ENCODE measurements at regions not wholly inside any gene's neighbourhood (a gene's known extent, or its start where the extent isn't known, plus 50 kb on each side); places are given as distances from the start of the nearest gene placed in this dataset.
"Not testable (repeated sequence)": the region's sequence is repeated elsewhere in the genome, so short reads cannot be mapped to it uniquely, and the experiment has no call there.

- not testable (repeated sequence) for DNase-seq
Observed at GRCh38 chr16:29294400-29294933, 112.0 kb downstream of the NPIPB11 start.

GRCh38 chr16:29293545-29293944, 113.0 kb downstream of the NPIPB11 start:
- not testable (repeated sequence) for DNase-seq

DNA sequence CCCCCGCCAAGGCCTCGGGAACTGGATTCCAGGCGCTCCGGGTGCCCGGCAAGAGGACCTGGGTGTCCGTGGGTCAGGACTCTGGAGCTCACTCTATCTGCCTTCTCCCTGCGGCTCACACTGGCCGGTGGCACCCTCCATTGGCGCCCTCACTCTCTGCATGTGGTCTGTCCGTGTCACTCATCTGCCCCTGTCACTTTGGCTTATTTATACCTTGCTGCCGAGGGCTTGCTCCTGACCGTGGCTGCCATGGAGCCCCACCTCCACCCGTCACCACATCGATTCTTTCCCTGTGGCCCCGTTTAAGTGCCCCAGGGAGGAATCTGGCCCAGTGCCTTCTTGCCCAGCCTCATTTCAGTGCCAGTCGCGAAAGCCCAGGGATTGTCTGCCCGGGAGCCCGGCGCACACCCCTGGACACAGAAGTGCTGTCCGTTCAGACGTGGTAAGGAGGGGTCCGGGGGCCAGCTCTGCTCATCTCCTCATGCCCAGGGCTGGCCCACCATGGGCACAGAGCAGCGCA, 113.5 kb downstream of the NPIPB11 start:
- not testable (repeated sequence) for DNase-seq

DNA sequence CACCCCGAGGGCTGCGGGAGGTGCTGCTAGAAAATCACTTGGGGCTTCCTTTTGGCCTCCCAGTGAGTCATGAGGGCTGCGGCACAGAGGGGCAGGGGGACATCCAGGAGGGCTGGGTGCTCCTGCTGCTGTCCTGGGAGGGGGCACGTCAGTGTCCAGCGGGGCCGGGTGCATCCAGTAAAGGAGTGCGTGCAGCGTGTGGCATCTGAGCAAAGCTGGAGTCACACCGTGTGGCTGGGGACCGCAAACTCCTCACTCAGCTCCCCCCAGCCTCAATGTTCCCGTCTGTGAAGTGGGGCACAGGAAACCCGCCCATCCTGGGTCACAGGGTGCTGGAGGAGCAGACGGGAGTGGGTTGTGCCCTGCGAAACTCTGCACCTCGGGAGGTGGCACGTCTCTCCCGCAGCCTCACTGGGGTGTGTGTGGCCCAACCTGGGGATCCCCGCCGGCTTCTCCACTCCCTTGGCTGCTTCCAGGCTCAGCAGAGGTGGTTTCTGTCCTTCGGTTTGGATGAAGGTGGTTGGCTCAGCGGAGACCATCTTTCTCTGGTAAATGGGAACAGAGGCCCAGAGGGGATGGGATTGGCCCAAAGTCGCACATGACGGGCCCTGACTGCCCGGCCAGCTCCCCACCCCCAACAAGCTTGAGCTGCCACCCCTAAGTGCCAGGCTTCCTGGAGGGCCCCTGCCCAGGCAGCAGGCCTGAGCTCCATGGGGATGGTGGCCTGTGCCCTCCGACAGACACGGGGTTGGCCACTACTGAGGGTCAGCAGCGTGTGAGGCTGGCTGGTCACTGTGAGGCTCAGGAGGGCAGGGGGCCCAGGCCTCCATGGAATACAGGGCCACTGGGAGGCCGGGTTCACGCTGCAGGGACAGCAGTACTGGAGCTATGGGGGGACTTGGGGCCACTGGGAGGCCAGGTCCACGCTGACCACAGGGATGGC, 114.9 kb downstream of the NPIPB11 start:
- DNase-seq: not testable (repeated sequence)

- no peak for DNase-seq
Observed at GRCh38 chr16:29290631-29291247, 115.8 kb downstream of the NPIPB11 start.

DNA sequence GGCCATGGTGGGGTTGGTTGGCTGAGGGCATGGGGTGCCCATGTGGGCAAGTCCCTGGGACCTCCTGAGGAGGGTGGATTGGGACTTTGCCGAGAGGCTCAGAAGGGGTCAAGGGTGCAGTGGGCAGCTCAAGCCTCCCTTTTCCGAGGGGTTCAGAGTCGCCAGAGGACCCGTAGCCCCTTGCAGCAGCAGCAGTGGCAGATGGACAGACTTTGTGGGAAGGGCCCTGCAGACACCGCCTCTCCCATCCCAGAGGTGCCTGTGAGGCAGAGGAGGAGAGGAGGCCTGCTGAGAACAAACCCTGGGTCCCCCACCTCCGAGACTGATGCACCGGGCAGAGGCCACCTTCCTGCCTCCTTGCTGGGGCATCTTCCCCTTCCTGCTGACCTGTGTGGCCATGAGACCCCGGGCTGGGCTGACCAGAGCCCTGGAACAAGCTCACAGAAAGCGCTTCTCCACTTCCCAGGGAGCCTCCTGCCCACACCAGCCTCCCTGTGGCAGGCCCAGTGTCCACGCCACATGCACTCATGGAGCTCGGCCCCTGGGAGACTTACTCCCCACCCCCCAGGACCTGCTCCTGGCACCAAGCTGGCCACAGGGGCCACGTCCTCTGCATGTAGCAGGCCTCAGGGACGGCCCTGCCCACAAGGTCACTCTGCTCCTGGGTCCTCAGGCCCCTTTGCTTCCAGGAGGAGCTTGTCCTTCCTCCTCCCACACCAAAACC, 116.8 kb downstream of the NPIPB11 start:
- DNase-seq: not testable (repeated sequence)

DNA sequence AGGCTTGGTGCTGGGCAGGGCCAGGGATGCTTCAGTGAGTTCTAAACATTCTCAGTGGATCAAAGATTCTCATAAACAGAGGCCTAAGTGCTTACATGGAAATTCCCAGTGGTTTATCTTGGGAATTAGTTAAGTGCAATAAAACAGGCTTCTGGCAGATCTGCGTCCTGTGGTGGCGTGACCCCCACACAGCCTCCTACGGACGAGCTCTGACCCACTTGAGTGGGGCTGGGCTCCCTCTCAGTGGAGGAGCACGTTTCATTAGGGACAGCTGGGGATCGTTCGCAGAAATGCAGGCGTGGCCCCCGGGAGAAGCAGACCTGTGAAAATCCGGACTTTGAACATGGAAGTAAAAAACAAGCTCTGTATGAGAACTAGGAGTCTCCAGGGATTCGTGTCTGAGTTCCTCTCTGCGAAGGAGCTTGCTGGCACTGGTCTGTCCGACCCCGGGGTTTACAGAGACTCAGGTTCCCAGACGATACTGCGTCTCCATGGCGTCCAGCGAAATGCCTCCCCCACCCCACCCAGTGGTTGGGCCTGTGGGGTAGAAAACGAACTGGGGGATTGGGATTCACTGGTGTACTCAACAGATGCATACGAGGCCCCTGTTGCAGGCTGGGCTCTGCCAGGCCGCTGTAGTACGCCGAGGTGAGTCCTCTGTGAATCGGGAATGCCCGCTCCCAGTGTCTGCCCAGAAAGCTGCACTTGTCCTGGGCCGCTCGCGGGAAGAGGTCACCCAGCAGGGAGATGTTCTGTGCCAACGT, 117.6 kb downstream of the NPIPB11 start:
- not testable (repeated sequence) for DNase-seq

- DNase-seq: not testable (repeated sequence)
Observed at GRCh38 chr16:29287871-29288535, 118.5 kb downstream of the NPIPB11 start.

DNA sequence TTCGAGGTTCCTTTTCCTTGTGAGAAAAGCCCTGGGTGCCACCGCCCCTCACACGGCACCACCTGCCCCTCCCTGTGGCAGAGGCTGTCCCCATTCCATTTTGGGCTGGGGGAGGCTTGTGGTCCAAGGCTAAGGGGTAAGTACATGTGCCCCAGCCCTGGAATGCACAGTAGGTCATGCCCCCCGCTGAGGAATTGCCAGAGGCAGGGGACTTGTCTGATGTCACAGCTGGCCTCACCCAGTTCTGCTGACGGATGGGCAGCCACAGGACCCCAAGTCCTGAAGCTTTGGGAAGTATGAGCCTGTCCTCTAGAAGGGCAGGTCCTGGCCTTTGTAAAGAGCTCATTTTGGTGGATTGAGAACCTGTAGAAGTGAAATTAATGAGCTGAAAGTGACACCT, 119.3 kb downstream of the NPIPB11 start:
- not testable (repeated sequence) for DNase-seq

DNA sequence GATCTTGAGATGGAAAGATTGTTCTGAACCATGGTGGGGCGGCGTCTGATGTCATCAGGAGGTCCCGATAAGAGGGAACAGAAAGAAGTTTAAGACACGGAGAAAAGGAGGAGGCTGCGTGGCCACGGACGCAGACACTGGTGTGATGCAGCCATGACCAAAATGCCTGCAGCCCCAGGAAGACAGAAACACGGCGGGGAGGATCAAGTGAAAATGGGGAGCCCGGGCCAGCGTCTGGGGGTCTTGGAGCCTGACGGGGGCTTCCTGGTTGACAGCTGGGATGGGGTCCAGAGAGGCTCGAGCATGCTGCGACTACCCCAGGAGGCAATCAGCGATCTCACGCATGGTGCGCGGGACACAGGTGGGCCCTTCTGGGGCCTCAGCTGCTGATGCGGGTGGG, 119.7 kb downstream of the NPIPB11 start:
- DNase-seq: not testable (repeated sequence)

- not testable (repeated sequence) for DNase-seq
Observed at GRCh38 chr16:29286161-29286560, 120.3 kb downstream of the NPIPB11 start.

- DNase-seq: not testable (repeated sequence)
Observed at GRCh38 chr16:29285151-29285885, 121.2 kb downstream of the NPIPB11 start.

DNA sequence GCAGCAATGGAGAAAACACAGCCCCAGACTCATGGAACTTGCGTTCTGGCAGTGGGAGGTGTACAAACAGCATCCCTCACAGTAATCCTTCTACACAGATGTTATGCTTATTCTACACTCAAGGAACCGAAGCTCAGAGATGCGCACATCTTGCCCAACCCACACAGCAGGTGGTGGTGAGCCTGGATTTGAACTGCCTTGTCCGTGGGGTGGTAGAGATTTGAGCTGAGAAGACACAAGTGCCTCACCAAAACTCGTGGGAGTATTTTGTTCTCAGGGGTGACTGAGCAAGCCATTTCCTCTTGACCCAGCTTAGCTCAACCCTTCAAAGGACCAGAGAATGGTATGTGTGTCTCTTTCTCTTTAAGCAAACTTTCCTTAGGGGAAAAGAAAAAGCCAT, 121.8 kb downstream of the NPIPB11 start:
- not testable (repeated sequence) for DNase-seq

GRCh38 chr16:29284159-29284558, 122.4 kb downstream of the NPIPB11 start:
- DNase-seq: not testable (repeated sequence)

DNA sequence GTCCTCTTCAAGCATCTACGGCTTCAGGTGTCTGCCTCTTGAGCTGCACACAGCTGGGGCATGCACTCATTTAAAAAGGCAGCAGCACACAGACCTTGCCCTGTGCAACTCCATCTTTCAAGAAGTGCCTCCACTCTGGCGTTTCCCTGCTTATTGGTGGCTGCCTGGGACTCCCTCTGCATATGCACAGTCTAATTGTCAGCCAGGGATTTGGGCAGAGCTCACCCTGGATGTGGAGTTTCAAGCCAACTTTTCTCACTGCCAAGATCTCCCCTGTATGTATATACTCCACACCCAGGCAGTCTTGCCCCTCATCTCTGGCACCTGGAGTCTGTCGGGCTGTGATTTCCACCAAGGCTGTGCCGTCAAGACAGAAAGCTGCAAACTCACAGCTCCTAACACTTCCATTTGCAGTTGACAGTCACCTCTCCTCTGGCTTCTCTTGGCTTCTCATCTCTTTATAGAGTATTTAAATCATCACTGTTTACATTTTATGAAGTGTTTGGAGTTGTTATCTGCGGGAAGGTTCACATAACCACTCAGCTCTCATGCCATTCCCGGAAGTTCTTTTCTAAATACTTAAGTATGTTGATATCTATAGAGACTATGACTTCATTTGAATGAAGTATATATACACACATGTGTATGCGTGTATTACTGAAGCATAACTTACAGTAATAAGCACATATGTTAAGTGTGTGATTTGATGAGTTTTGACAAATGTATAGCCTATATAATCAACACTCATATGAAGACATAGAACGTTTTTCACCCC, 128.2 kb downstream of the NPIPB11 start:
- not testable (repeated sequence) for DNase-seq

- DNase-seq: not testable (repeated sequence)
Observed at GRCh38 chr16:29276446-29276845, 130.1 kb downstream of the NPIPB11 start.

DNA sequence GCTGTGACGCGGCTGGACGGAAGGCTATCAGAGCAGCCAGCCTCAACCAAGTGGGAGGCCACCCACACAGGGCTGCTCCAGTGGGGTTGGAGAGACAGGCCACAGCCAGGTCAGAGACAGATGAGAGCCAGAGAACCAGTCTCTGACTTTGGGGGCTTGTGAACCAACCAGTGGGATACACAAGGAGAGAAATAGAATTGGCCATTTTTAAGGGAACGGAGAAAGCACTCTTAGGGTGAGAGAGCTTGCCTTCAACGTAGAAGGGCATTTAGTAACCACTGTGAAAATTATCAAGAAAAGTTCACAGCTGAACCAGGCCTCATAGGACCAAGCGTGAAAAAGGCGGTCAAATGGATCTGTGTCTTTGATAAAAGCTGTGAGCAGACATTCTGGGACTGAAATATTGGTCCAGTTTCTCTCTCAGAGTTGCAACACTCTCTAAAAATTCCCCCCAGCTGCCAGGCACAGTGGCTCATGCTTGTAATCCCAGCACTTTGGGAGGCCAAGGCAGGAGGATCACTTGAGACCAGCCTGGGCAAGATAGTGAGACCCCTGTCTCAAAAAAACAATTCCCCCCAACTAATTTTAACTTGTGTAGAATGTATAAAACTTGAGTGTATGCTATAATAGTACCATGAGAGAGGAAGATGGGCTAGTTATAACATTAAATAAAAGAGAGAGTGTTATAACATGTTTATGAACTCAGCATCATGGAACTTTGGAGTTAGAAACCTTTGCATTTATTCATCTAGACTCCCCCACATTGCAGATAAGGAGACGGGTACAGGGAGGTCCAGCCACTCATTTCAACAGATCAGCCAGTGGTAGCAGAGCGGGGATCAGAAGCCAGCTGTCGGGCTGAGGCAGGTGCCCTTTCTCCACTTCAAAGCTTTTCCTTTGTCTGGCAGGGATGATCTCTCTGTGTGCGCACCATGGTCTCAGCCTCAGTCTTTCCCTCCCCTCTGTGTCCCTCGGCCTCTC, 132.2 kb downstream of the NPIPB11 start:
- DNase-seq: not testable (repeated sequence)

GRCh38 chr16:29273298-29274054, 133.0 kb downstream of the NPIPB11 start:
- DNase-seq: not testable (repeated sequence)

All from NCI-H1417 treated with DMSO at 0.1 percent for 48 hours (cell line).